Neural cell (in vitro differentiated cells): ENCODE measurements at regions not wholly inside any gene's neighbourhood (a gene's known extent, or its start where the extent isn't known, plus 50 kb on each side); places are given as distances from the start of the nearest gene placed in this dataset.

ENCODE experiments used
- H2AFZ ChIP-seq: fragments of 200-600, 300-800 bp; sonication (generic), shearing (Covaris generic); 2 replicates; pipeline ENCODE4 v1.6.0; 2014; ENCODE audit warnings: low read depth, mild to moderate bottlenecking, antibody characterized with exemption, low read length, moderate library complexity
- H3F3A ChIP-seq: fragments of 200-600 bp; shearing (Covaris generic); 2 replicates; pipeline ENCODE4 v1.6.1; 2016; ENCODE audit warnings: mild to moderate bottlenecking, moderate library complexity, mixed read lengths, antibody characterized with exemption, low read length; ENCODE audit not compliant: insufficient read depth, poor library complexity, severe bottlenecking
- H3K27ac ChIP-seq: fragments of 200-600, 300-800 bp; sonication (generic), shearing (Covaris generic); 2 replicates; pipeline ENCODE4 v1.5.1; 2014; ENCODE audit warnings: mild to moderate bottlenecking, low read length, moderate library complexity
- H3K27me3 ChIP-seq: fragments of 300-800, 200-600 bp; sonication (generic), shearing (Covaris generic); 2 replicates; pipeline ENCODE4 v1.6.0; 2014; ENCODE audit warnings: mild to moderate bottlenecking, low read depth, low read length, moderate library complexity; ENCODE audit not compliant: insufficient read depth
- H3K36me3 ChIP-seq: fragments of 300-800, 200-600 bp; sonication (generic), shearing (Covaris generic); 2 replicates; pipeline ENCODE4 v1.5.1; 2014; ENCODE audit warnings: mild to moderate bottlenecking, antibody characterized with exemption, low read length, moderate library complexity; ENCODE audit not compliant: insufficient read depth
- H3K4me2 ChIP-seq: fragments of 300-800, 200-600 bp; sonication (generic), shearing (Covaris generic); 2 replicates; pipeline ENCODE4 v1.6.0; 2014; ENCODE audit warnings: mild to moderate bottlenecking, low read length
- H3K4me3 ChIP-seq: fragments of 300-800, 200-600 bp; sonication (generic), shearing (Covaris generic); 2 replicates; pipeline ENCODE4 v1.5.1; 2014; ENCODE audit warnings: mild to moderate bottlenecking, low read length, moderate library complexity
- H3K79me2 ChIP-seq: fragments of 200-600 bp; shearing (Covaris generic); replicated peaks from 2 replicates; pipeline ENCODE4 v1.6.0; 2014; ENCODE audit warnings: mild to moderate bottlenecking, low read length, moderate library complexity; ENCODE audit not compliant: insufficient read depth
- H3K9ac ChIP-seq: fragments of 300-800, 200-600 bp; sonication (generic), shearing (Covaris generic); 2 replicates; pipeline ENCODE4 v1.6.1; 2016; ENCODE audit warnings: mild to moderate bottlenecking, low read length, mixed read lengths
- H3K9me2 ChIP-seq: fragments of 200-600 bp; shearing (Covaris generic); 2 replicates; pipeline ENCODE4 v1.6.1; 2016; ENCODE audit warnings: mild to moderate bottlenecking, low read length, mixed read lengths; ENCODE audit not compliant: insufficient read depth
- H3K9me3 ChIP-seq: fragments of 200-600, 300-800 bp; sonication (generic), shearing (Covaris generic); 2 replicates; pipeline ENCODE4 v1.6.1; 2016; ENCODE audit warnings: mild to moderate bottlenecking, mixed run types, low read length, moderate library complexity, mixed read lengths
- H4K20me1 ChIP-seq: fragments of 200-600 bp; shearing (Covaris generic); 2 replicates; pipeline ENCODE4 v1.6.1; 2016; ENCODE audit warnings: mild to moderate bottlenecking, mixed run types; ENCODE audit not compliant: insufficient read depth
- EP300 ChIP-seq: fragments of 450-650 bp; conservative IDR thresholded peaks from 2 replicates; pipeline ENCODE4 v1.6.1; 2014; ENCODE audit warnings: antibody characterized with exemption, mild to moderate bottlenecking, moderate library complexity; ENCODE audit not compliant: poor library complexity, severe bottlenecking
- EZH2 ChIP-seq: fragments of 200-600, 300-800 bp; shearing (Covaris generic), sonication (generic); IDR thresholded peaks from 2 replicates; pipeline ENCODE4 v1.6.1; 2014; ENCODE audit warnings: antibody characterized with exemption, low read length, borderline replicate concordance, mild to moderate bottlenecking; ENCODE audit not compliant: insufficient read depth, poor library complexity, severe bottlenecking
- MXI1 ChIP-seq: fragments of 450-650 bp; conservative IDR thresholded peaks from 2 replicates; pipeline ENCODE4 v1.6.1; 2014; ENCODE audit warnings: antibody characterized with exemption, mild to moderate bottlenecking; ENCODE audit not compliant: poor library complexity, severe bottlenecking
- POLR2AphosphoS5 ChIP-seq: IDR thresholded peaks from 2 replicates; pipeline ENCODE4 v1.6.1; 2012
- RAD21 ChIP-seq: fragments of 450-650 bp; conservative IDR thresholded peaks from 2 replicates; pipeline ENCODE4 v1.6.1; 2014; ENCODE audit warnings: antibody characterized with exemption, mild to moderate bottlenecking, moderate library complexity
- SMC3 ChIP-seq: fragments of 450-650 bp; conservative IDR thresholded peaks from 2 replicates; pipeline ENCODE4 v1.6.1; 2014; ENCODE audit warnings: antibody characterized with exemption, mild to moderate bottlenecking, moderate library complexity; ENCODE audit not compliant: poor library complexity
- TAF1 ChIP-seq: IDR thresholded peaks from 2 replicates; pipeline ENCODE4 v1.6.1; 2012; ENCODE audit warnings: low read depth
- TF ChIP-seq, protein P1 (sequence below): IDR thresholded peaks from 2 replicates; pipeline ENCODE4 v1.6.1; 2012; ENCODE audit warnings: borderline replicate concordance
- TF ChIP-seq, protein P2 (sequence below): fragments of 450-650 bp; IDR thresholded peaks from 2 replicates; pipeline ENCODE4 v1.5.1; 2014; ENCODE audit warnings: antibody characterized with exemption, mild to moderate bottlenecking, moderate library complexity; ENCODE audit not compliant: poor library complexity, severe bottlenecking

DNA sequence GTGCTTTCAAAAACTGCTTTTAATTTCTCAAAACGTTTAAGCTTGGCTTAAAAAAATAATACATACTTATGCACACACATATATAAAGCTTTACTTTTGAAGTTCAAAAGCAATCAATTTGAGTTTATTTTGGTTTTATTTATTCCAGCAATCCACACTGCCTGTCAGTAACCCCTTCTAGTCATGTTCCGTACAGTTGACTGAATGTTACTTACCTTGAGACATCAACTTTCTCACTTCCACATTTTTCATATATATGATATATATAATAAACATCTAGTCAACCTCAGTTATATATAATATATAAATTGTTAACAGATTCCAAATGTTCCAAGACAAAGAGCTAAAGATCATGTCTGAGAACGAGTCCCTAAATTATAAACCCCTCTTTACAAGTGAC, 1137.3 kb upstream of the ZEB2 start:
- no peak overlapping the region for H3K9ac ChIP-seq
- TF ChIP-seq, protein P1, sequence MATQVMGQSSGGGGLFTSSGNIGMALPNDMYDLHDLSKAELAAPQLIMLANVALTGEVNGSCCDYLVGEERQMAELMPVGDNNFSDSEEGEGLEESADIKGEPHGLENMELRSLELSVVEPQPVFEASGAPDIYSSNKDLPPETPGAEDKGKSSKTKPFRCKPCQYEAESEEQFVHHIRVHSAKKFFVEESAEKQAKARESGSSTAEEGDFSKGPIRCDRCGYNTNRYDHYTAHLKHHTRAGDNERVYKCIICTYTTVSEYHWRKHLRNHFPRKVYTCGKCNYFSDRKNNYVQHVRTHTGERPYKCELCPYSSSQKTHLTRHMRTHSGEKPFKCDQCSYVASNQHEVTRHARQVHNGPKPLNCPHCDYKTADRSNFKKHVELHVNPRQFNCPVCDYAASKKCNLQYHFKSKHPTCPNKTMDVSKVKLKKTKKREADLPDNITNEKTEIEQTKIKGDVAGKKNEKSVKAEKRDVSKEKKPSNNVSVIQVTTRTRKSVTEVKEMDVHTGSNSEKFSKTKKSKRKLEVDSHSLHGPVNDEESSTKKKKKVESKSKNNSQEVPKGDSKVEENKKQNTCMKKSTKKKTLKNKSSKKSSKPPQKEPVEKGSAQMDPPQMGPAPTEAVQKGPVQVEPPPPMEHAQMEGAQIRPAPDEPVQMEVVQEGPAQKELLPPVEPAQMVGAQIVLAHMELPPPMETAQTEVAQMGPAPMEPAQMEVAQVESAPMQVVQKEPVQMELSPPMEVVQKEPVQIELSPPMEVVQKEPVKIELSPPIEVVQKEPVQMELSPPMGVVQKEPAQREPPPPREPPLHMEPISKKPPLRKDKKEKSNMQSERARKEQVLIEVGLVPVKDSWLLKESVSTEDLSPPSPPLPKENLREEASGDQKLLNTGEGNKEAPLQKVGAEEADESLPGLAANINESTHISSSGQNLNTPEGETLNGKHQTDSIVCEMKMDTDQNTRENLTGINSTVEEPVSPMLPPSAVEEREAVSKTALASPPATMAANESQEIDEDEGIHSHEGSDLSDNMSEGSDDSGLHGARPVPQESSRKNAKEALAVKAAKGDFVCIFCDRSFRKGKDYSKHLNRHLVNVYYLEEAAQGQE, result no peak
- TF ChIP-seq, protein P2, sequence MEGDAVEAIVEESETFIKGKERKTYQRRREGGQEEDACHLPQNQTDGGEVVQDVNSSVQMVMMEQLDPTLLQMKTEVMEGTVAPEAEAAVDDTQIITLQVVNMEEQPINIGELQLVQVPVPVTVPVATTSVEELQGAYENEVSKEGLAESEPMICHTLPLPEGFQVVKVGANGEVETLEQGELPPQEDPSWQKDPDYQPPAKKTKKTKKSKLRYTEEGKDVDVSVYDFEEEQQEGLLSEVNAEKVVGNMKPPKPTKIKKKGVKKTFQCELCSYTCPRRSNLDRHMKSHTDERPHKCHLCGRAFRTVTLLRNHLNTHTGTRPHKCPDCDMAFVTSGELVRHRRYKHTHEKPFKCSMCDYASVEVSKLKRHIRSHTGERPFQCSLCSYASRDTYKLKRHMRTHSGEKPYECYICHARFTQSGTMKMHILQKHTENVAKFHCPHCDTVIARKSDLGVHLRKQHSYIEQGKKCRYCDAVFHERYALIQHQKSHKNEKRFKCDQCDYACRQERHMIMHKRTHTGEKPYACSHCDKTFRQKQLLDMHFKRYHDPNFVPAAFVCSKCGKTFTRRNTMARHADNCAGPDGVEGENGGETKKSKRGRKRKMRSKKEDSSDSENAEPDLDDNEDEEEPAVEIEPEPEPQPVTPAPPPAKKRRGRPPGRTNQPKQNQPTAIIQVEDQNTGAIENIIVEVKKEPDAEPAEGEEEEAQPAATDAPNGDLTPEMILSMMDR, result no peak
- no peaks in the 10 kb centered on the region for H3K9me2 ChIP-seq

DNA sequence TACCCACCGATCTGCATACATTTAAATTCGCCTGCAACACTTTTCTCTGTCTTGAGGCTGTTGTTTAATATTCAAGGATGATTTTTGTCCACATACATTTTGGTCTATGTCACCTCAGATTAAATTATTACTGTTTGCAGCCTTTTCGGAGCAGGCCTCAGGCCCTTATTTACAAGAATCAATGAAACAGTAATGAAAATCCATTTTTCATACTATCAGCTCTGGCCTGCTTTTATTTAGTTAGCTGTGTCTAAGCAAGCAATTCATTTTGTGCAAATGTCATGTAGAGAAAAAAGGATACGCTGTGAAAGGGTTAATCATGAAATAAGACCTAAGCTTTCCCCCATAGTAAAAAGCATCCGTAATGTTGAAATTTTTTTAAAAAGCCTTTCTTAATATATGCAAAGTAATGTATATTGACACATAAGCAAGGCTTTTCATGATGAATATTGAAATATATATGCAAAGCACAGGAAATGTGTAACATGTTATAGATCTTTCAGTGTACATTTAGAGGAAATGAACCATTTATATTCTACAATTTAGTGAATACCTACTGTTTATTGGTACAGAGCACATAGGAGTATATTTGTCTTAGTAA, 1135.3 kb upstream of the ZEB2 start:
- no peak overlapping the region for H3K4me3 ChIP-seq
- H3K27me3 ChIP-seq, result no peaks in the 10 kb centered on the region
- H3K79me2 ChIP-seq, result no peaks in the 10 kb centered on the region
- H3K36me3 ChIP-seq, result no peaks in the 10 kb centered on the region
- H3K4me2 ChIP-seq, result no peak overlapping the region
- no peak overlapping the region for H3K9ac ChIP-seq
- H3K27ac ChIP-seq, result no peak overlapping the region
- H2AFZ ChIP-seq, result no peak overlapping the region
- no peaks in the 10 kb centered on the region for H3K9me3 ChIP-seq
- no peaks in the 10 kb centered on the region for H3K9me2 ChIP-seq
- TF ChIP-seq, protein P1, result no peak
- TF ChIP-seq EP300, result no peak
- TF ChIP-seq TAF1, result no peak
- no peak for TF ChIP-seq MXI1
- TF ChIP-seq RAD21, result no peak
- TF ChIP-seq SMC3, result no peak
- no peak for TF ChIP-seq EZH2
- TF ChIP-seq, protein P2, result no peak
- no peak for TF ChIP-seq POLR2AphosphoS5
- H4K20me1 ChIP-seq, result no peaks in the 10 kb centered on the region
- H3F3A ChIP-seq, result no peaks in the 10 kb centered on the region

More for the DNA sequence above, 1137.3 kb upstream of the ZEB2 start:
- no peaks in the 10 kb centered on the region for H3K27me3 ChIP-seq
- no peak overlapping the region for H3K4me3 ChIP-seq
- no peaks in the 10 kb centered on the region for H4K20me1 ChIP-seq
- no peaks in the 10 kb centered on the region for H3K36me3 ChIP-seq
- H3K9me3 ChIP-seq, result no peaks in the 10 kb centered on the region
- H3K4me2 ChIP-seq, result no peak overlapping the region
- H3K79me2 ChIP-seq, result no peaks in the 10 kb centered on the region
- H2AFZ ChIP-seq, result no peak overlapping the region
- H3F3A ChIP-seq, result no peaks in the 10 kb centered on the region
- H3K27ac ChIP-seq, result no peak overlapping the region
